ENCODE measurements at regions not wholly inside any gene's neighbourhood (a gene's known extent, or its start where the extent isn't known, plus 50 kb on each side); places are given as distances from the start of the nearest gene placed in this dataset.

DNA sequence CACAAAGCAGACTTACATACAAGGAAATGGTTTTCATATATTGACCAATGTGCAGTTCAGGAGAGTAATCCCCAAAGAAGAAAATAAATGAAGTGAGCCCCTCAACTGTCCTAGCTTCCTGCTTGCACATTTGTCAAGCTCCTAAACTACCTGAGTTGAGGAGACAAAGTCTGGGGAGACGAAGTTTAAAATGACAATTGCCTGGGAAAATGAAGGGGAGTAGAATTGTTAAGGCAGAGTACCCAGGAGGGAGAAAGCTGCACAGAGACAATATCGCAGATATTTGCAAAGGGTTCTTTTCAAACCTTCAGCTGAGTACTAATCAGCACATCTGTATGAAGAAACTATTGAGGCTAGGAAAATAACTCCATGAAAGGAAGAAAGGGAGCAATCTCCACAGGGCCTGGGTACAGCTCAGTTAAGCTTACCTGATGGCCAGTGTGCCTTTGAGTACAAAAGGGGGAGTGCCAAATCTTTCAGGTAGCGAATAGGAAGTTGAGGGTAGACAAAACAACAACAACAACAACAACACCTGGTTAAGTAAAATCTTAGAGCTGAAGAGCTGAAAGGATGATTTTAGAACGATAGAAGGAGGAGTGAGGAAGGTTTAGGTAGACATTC, 1700.1 kb upstream of the PRR20A start:
- no peak for TF ChIP-seq EZH2 (IDR thresholded peaks at IDR 0.05; ENCODE audit: insufficient read depth, low read length)
- Mint-ChIP-seq H3K27ac (ENCODE audit: unreplicated experiment) (no peak overlapping the region), H3K9me3 (ENCODE audit: unreplicated experiment) (no peaks in the 10 kb centered on the region), H3K27me3 (ENCODE audit: low read depth, unreplicated experiment) (no peaks in the 10 kb centered on the region), H3K36me3 (ENCODE audit: low read depth, unreplicated experiment) (no peaks in the 10 kb centered on the region), H3K4me3 (ENCODE audit: unreplicated experiment) (no peak overlapping the region), H3K4me1 (ENCODE audit: low read depth, unreplicated experiment) (no peaks in the 10 kb centered on the region)
- Histone ChIP-seq H3K4me2 (ENCODE audit: low read length) (no peak overlapping the region), H3K79me2 (ENCODE audit: insufficient read depth, low read length) (no peaks in the 10 kb centered on the region), H4K20me1 (ENCODE audit: insufficient read depth, low read length) (no peaks in the 10 kb centered on the region), H3K9me3 (ENCODE audit: insufficient read depth, low read depth, low read length) (peaks cover 6% of the 10 kb centered on the region), H2AFZ (ENCODE audit: low read depth, low read length) (no peak overlapping the region), H3K4me1 (ENCODE audit: insufficient read depth, low read length) (no peaks in the 10 kb centered on the region), H3K27me3 (ENCODE audit: insufficient read depth, low read length) (no peaks in the 10 kb centered on the region), H3K27ac (ENCODE audit: low read depth, low read length) (no peak overlapping the region), H3K4me3 (ENCODE audit: insufficient read depth, low read depth, low read length) (no peak overlapping the region), H3K36me3 (ENCODE audit: insufficient read depth, low read length) (no peaks in the 10 kb centered on the region), H3K9ac (ENCODE audit: low read length) (no peak overlapping the region)
- FAIRE-seq: no peak
- no peak for DNase-seq (ENCODE audit: low read depth)

DNA sequence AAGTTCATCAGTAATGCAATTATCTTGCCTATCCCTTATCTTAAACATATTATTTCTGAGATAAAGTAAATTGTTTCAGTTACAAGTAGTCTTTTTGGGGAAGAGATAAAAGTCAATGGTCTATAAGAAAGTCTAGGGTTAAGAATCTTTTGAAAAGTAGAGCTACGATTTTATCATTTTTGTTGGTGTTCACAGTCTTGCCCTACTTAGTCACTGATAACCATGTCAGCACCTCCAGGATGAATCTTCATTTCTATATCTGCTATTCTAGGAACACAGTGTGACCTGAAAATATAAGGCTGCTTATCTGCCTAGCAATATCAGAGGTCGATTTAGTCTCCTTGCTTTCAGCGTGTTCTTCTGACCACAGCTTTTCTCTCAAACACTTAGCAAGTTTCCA, 1676.5 kb upstream of the PRR20A start:
- no peak overlapping the region for H3K27ac ChIP-seq (ENCODE audit: low read depth, low read length)
- no peak for TF ChIP-seq CTCF (IDR thresholded peaks at IDR 0.05; ENCODE audit: insufficient read depth, low read depth, low read length)
- no peak for TF ChIP-seq EZH2 (IDR thresholded peaks at IDR 0.05; ENCODE audit: insufficient read depth, low read length)
- no peaks in the 10 kb centered on the region for H4K20me1 ChIP-seq (ENCODE audit: insufficient read depth, low read length)
- H3K36me3 Mint-ChIP-seq (ENCODE audit: low read depth, unreplicated experiment): no peaks in the 10 kb centered on the region
- FAIRE-seq (no peak), DNase-seq (ENCODE audit: low read depth) (no peak)
- no peaks in the 10 kb centered on the region for H3K27me3 ChIP-seq (ENCODE audit: insufficient read depth, low read length)
- no peaks in the 10 kb centered on the region for H3K4me1 Mint-ChIP-seq (ENCODE audit: low read depth, unreplicated experiment)
- H3K4me3 ChIP-seq (ENCODE audit: insufficient read depth, low read depth, low read length): no peak overlapping the region
- H3K27me3 Mint-ChIP-seq (ENCODE audit: low read depth, unreplicated experiment): no peaks in the 10 kb centered on the region
- H3K4me3 Mint-ChIP-seq (ENCODE audit: unreplicated experiment): no peak overlapping the region
- no peak overlapping the region for H3K27ac Mint-ChIP-seq (ENCODE audit: unreplicated experiment)
- H3K79me2 ChIP-seq (ENCODE audit: insufficient read depth, low read length): no peaks in the 10 kb centered on the region
- no peaks in the 10 kb centered on the region for H3K9me3 ChIP-seq (ENCODE audit: insufficient read depth, low read depth, low read length)
- no peak overlapping the region for H3K4me2 ChIP-seq (ENCODE audit: low read length)
- no peaks in the 10 kb centered on the region for H3K9me3 Mint-ChIP-seq (ENCODE audit: unreplicated experiment)
- no peaks in the 10 kb centered on the region for H3K36me3 ChIP-seq (ENCODE audit: insufficient read depth, low read length)
- no peak overlapping the region for H3K9ac ChIP-seq (ENCODE audit: low read length)
- H2AFZ ChIP-seq (ENCODE audit: low read depth, low read length): no peak overlapping the region
- no peaks in the 10 kb centered on the region for H3K4me1 ChIP-seq (ENCODE audit: insufficient read depth, low read length)

- Mint-ChIP-seq H3K27ac (ENCODE audit: unreplicated experiment) (no peak overlapping the region), H3K4me1 (ENCODE audit: low read depth, unreplicated experiment) (no peaks in the 10 kb centered on the region), H3K27me3 (ENCODE audit: low read depth, unreplicated experiment) (no peaks in the 10 kb centered on the region), H3K9me3 (ENCODE audit: unreplicated experiment) (no peaks in the 10 kb centered on the region), H3K36me3 (ENCODE audit: low read depth, unreplicated experiment) (no peaks in the 10 kb centered on the region), H3K4me3 (ENCODE audit: unreplicated experiment) (no peak overlapping the region)
- no peaks in the 10 kb centered on the region for H3K9me3 ChIP-seq (ENCODE audit: insufficient read depth, low read depth, low read length)
- no peak overlapping the region for H2AFZ ChIP-seq (ENCODE audit: low read depth, low read length)
- no peak overlapping the region for H3K4me3 ChIP-seq (ENCODE audit: insufficient read depth, low read depth, low read length)
- no peaks in the 10 kb centered on the region for H4K20me1 ChIP-seq (ENCODE audit: insufficient read depth, low read length)
- no peak for TF ChIP-seq EZH2 (IDR thresholded peaks at IDR 0.05; ENCODE audit: insufficient read depth, low read length)
- TF ChIP-seq CTCF (IDR thresholded peaks at IDR 0.05; ENCODE audit: insufficient read depth, low read depth, low read length): no peak
- H3K9ac ChIP-seq (ENCODE audit: low read length): no peak overlapping the region
- H3K4me1 ChIP-seq (ENCODE audit: insufficient read depth, low read length): no peaks in the 10 kb centered on the region
- no peaks in the 10 kb centered on the region for H3K27me3 ChIP-seq (ENCODE audit: insufficient read depth, low read length)
- H3K36me3 ChIP-seq (ENCODE audit: insufficient read depth, low read length): no peaks in the 10 kb centered on the region
- no peak overlapping the region for H3K27ac ChIP-seq (ENCODE audit: low read depth, low read length)
- DNase-seq (ENCODE audit: low read depth) (no peak), FAIRE-seq (no peak)
- H3K79me2 ChIP-seq (ENCODE audit: insufficient read depth, low read length): no peaks in the 10 kb centered on the region
- no peak overlapping the region for H3K4me2 ChIP-seq (ENCODE audit: low read length)
These were observed 1673.2 kb upstream of the PRR20A start for GRCh38 chr13:55467476-55467875.

All from astrocyte (in vitro differentiated cells and primary cell).